H1 (cell line): ENCODE measurements at regions not wholly inside any gene's neighbourhood (a gene's known extent, or its start where the extent isn't known, plus 50 kb on each side); places are given as distances from the start of the nearest gene placed in this dataset.

ENCODE experiments used
- CTCF ChIA-PET: fragments of 300-600 bp; sonication (Branson Sonifier 250); formaldehyde crosslinking; loops from one replicate; lab custom pipeline; 2021; ENCODE audit not compliant: partially characterized antibody; lab: Charles Lee
- POLR2A ChIA-PET: fragments of 300-600 bp; sonication (Branson Sonifier 250); formaldehyde crosslinking; loops from one replicate; lab custom pipeline; 2021; ENCODE audit warnings: inconsistent platforms; ENCODE audit not compliant: partially characterized antibody; lab: Charles Lee
- DNase-seq, 2 experiments: peaks; one replicate each; pipeline versions ENCODE4 v3.0.0 to v3.0.0-alpha.2; 2010 to 2022; ENCODE audit warnings: low spot score in 2 of 2, low read depth in 1 of 2, mixed read lengths in 1 of 2
- FAIRE-seq: peaks from 2 replicates; lab custom pipeline; 2011; peaks lifted over from hg19 to GRCh38; lab: Jason Lieb, UNC
- H2AFZ ChIP-seq: 2 replicates; pipeline ENCODE4 v1.8.1; 2012; ENCODE audit warnings: low read length, inconsistent platforms
- H2AK5ac ChIP-seq: 2 replicates; pipeline ENCODE4 v1.6.1; 2013; ENCODE audit warnings: low read depth, low read length
- H2BK120ac ChIP-seq: replicated peaks from 2 replicates; pipeline ENCODE3; 2013; ENCODE audit warnings: low read depth, low read length, inconsistent platforms
- H2BK12ac ChIP-seq: 2 replicates; pipeline ENCODE4 v1.6.1; 2013; ENCODE audit warnings: low read depth, low read length
- H2BK15ac ChIP-seq: 2 replicates; pipeline ENCODE4 v1.6.1; 2013; ENCODE audit warnings: low read length
- H2BK20ac ChIP-seq: 2 replicates; pipeline ENCODE4 v1.6.1; 2013; ENCODE audit warnings: low read length
- H2BK5ac ChIP-seq: 2 replicates; pipeline ENCODE4 v1.6.1; 2013; ENCODE audit warnings: low read depth, low read length
- H3K14ac ChIP-seq: 2 replicates; pipeline ENCODE4 v1.6.1; 2013; ENCODE audit warnings: inconsistent platforms; ENCODE audit not compliant: insufficient read length
- H3K18ac ChIP-seq: 2 replicates; pipeline ENCODE4 v1.6.1; 2013; ENCODE audit warnings: low read length; ENCODE audit errors: extremely low read depth
- H3K23ac ChIP-seq: 2 replicates; pipeline ENCODE4 v1.6.1; 2013; ENCODE audit warnings: inconsistent platforms; ENCODE audit not compliant: insufficient read length
- H3K23me2 ChIP-seq: 2 replicates; pipeline ENCODE4 v1.6.1; 2013; ENCODE audit warnings: low read depth, low read length
- H3K27ac ChIP-seq: 2 replicates; pipeline ENCODE4 v1.6.1; 2011; ENCODE audit warnings: low read depth, low read length, inconsistent platforms
- H3K27me3 ChIP-seq, 4 experiments: replicated peaks in 1 of 4; 1 replicate in 1 of 4; 2 replicates in 3 of 4; pipeline versions ENCODE4 v1.6.1 to v1.8.1; 2011 to 2013; ENCODE audit warnings: low read length in 3 of 4, mild to moderate bottlenecking in 3 of 4, inconsistent platforms in 2 of 4, mixed read lengths in 2 of 4, moderate library complexity in 1 of 4; ENCODE audit not compliant: control insufficient read depth in 3 of 4, insufficient read depth in 3 of 4; ENCODE audit errors: extremely low read depth in 1 of 4
- H3K36me3 ChIP-seq, 4 experiments: 2 replicates each; pipeline versions ENCODE4 v1.6.1 to v1.8.1; 2011 to 2013; ENCODE audit warnings: mild to moderate bottlenecking in 4 of 4, low read length in 3 of 4, moderate library complexity in 2 of 4, control low read depth in 1 of 4, inconsistent platforms in 1 of 4; ENCODE audit not compliant: insufficient read depth in 4 of 4, control insufficient read depth in 2 of 4
- H3K4ac ChIP-seq: replicated peaks from 2 replicates; pipeline ENCODE3; 2013; ENCODE audit warnings: low read length, low read depth, mixed read lengths, inconsistent platforms; ENCODE audit not compliant: insufficient read length
- H3K4me1 ChIP-seq, 4 experiments: replicated peaks in 1 of 4; 1 replicate in 1 of 4; 2 replicates in 3 of 4; pipeline versions ENCODE4 v1.6.1 to v1.8.1; 2011 to 2013; ENCODE audit warnings: low read length in 3 of 4, inconsistent platforms in 2 of 4, mixed read lengths in 1 of 4; ENCODE audit not compliant: insufficient read depth in 4 of 4, control insufficient read depth in 3 of 4
- H3K4me2 ChIP-seq, 2 experiments: 2 replicates each; pipeline versions ENCODE4 v1.6.1 to v1.8.1; 2011 to 2013; ENCODE audit warnings: low read depth in 2 of 2, low read length in 2 of 2, control low read depth in 1 of 2, inconsistent platforms in 1 of 2, mild to moderate bottlenecking in 1 of 2; ENCODE audit not compliant: insufficient read depth in 1 of 2
- H3K4me3 ChIP-seq, 4 experiments: fragments of 200-600, 300-600 bp in 1 of 4; sonication (generic), shearing (Covaris generic), sonication (Bioruptor Twin) in 1 of 4; 2 replicates each; pipeline versions ENCODE4 v1.5.1 to v1.8.1; 2011 to 2016; ENCODE audit warnings: low read length in 4 of 4, low read depth in 3 of 4, control low read depth in 2 of 4, inconsistent platforms in 2 of 4, mild to moderate bottlenecking in 2 of 4, mixed read lengths in 1 of 4, moderate library complexity in 1 of 4; ENCODE audit not compliant: insufficient read depth in 2 of 4; ENCODE audit errors: extremely low read depth in 1 of 4
- H3K56ac ChIP-seq: replicated peaks from 2 replicates; pipeline ENCODE3; 2013; ENCODE audit warnings: low read depth, mild to moderate bottlenecking, mixed read lengths, low read length, inconsistent platforms; ENCODE audit not compliant: insufficient read length
- H3K79me1 ChIP-seq: 2 replicates; pipeline ENCODE4 v1.6.1; 2013; ENCODE audit warnings: low read depth, low read length, control low read depth
- H3K79me2 ChIP-seq, 2 experiments: 2 replicates each; pipeline versions ENCODE4 v1.6.1 to v1.8.1; 2012 to 2013; ENCODE audit warnings: low read length in 2 of 2, mild to moderate bottlenecking in 2 of 2, inconsistent platforms in 1 of 2; ENCODE audit not compliant: insufficient read depth in 2 of 2, control insufficient read depth in 1 of 2
- H3K9ac ChIP-seq, 4 experiments: replicated peaks in 1 of 4; 1 replicate in 1 of 4; 2 replicates in 3 of 4; pipeline versions ENCODE4 v1.6.1 to v1.8.1; 2011 to 2013; ENCODE audit warnings: low read depth in 3 of 4, low read length in 3 of 4, control low read depth in 2 of 4, mild to moderate bottlenecking in 2 of 4, moderate library complexity in 2 of 4, inconsistent platforms in 1 of 4; ENCODE audit errors: extremely low read depth in 1 of 4
- H3K9me3 ChIP-seq, 2 experiments: 2 replicates each; pipeline versions ENCODE4 v1.6.1 to v1.8.1; 2012 to 2013; ENCODE audit warnings: mild to moderate bottlenecking in 2 of 2, moderate library complexity in 2 of 2, control low read depth in 1 of 2, inconsistent platforms in 1 of 2, low read depth in 1 of 2, low read length in 1 of 2, mixed read lengths in 1 of 2; ENCODE audit not compliant: insufficient read depth in 2 of 2
- H4K20me1 ChIP-seq, 2 experiments: replicated peaks in 1 of 2; 2 replicates each; pipeline versions ENCODE3 to v1.8.1; 2011 to 2013; ENCODE audit warnings: inconsistent platforms in 2 of 2, low read length in 2 of 2, mild to moderate bottlenecking in 1 of 2; ENCODE audit not compliant: insufficient read depth in 2 of 2, control insufficient read depth in 1 of 2
- H4K5ac ChIP-seq: 2 replicates; pipeline ENCODE4 v1.6.1; 2013; ENCODE audit warnings: low read length, low read depth, mixed read lengths, inconsistent platforms; ENCODE audit not compliant: insufficient read length
- H4K8ac ChIP-seq: 2 replicates; pipeline ENCODE4 v1.8.0; 2013; ENCODE audit warnings: mild to moderate bottlenecking, moderate library complexity, low read length, inconsistent platforms; ENCODE audit not compliant: insufficient read depth; ENCODE audit errors: extremely low read depth
- H4K91ac ChIP-seq: replicated peaks from 2 replicates; pipeline ENCODE3; 2013; ENCODE audit warnings: low read length, mixed read lengths, inconsistent platforms; ENCODE audit not compliant: insufficient read length
- CTBP2 ChIP-seq: IDR thresholded peaks from 2 replicates; pipeline ENCODE4 v1.7.0; 2011; ENCODE audit warnings: borderline replicate concordance, mild to moderate bottlenecking, moderate library complexity, mixed read lengths, low read length; ENCODE audit not compliant: insufficient read depth, insufficient read length
- WGBS, 2 experiments: shearing (Covaris generic) in 1 of 2; methylation state at CpG; one replicate each; pipeline versions ENCODE4 v1.1.6 to v1.1.7; 2013 to 2015; ENCODE audit warnings: low lambda C conversion rate in 2 of 2, mixed read lengths in 2 of 2, inconsistent platforms in 1 of 2, low coverage in 1 of 2, missing lambda C conversion rate in 1 of 2; ENCODE audit not compliant: insufficient replicate concordance in 2 of 2, insufficient coverage in 1 of 2, insufficient read length in 1 of 2; ENCODE audit errors: extremely low coverage in 1 of 2, missing lambda C conversion rate in 1 of 2; 5-methylcytosine and 5-hydroxymethylcytosine counted together

- H3K4me1 ChIP-seq: peaks cover 0 to 3% (median 0%) of the 10 kb centered on the region in 4 experiments; a peak in 1 of 7 replicates
- H3K9ac ChIP-seq: no peak overlapping the region
- no peaks in the 10 kb centered on the region for H3K27me3 ChIP-seq
- no peaks in the 10 kb centered on the region; a peak in 1 of 8 replicates for H3K36me3 ChIP-seq
- no peak overlapping the region for H4K91ac ChIP-seq
- H3K4me3 ChIP-seq: no peak overlapping the region
- ChIA-PET CTCF (interaction anchor here (1.5 kb wide), 1 partner anchor 11 kb away, joined by 3 read pairs; no protein-coding TSS in a partner anchor), POLR2A (no interaction called here)
- 88% methylated on average over 1 of the region's 3 CpGs; no CpG with 5 or more reads in 1 of the 2 experiments for WGBS, 2 experiments
- FAIRE-seq (no peak), DNase-seq (no peak)
- no peak overlapping the region for H3K18ac ChIP-seq
- H2BK5ac ChIP-seq: no peak overlapping the region
- no peak overlapping the region for H2BK120ac ChIP-seq
- no peak overlapping the region for H2AK5ac ChIP-seq
- H3K9me3 ChIP-seq: 0 out of 4 replicates have a peak, but pooled peaks cover 0 to 3% of the 10 kb centered on the region in 2 experiments
- H3K56ac ChIP-seq: no peak overlapping the region
- H3K4ac ChIP-seq: no peak overlapping the region
- H2BK15ac ChIP-seq: no peak overlapping the region
- no peak overlapping the region for H3K4me2 ChIP-seq
- no peak overlapping the region for H2BK20ac ChIP-seq
- H3K27ac ChIP-seq: no peak overlapping the region
- H2AFZ ChIP-seq: no peak overlapping the region
- H3K79me1 ChIP-seq: no peaks in the 10 kb centered on the region
- H3K23me2 ChIP-seq: no peaks in the 10 kb centered on the region
- H4K20me1 ChIP-seq: peaks cover 0 to 1% of the 10 kb centered on the region in 2 experiments
- H4K8ac ChIP-seq: no peak overlapping the region
- no peak overlapping the region for H3K14ac ChIP-seq
- H3K23ac ChIP-seq: no peak overlapping the region
- no peak overlapping the region for H4K5ac ChIP-seq
- no peaks in the 10 kb centered on the region for H3K79me2 ChIP-seq
- no peak overlapping the region for H2BK12ac ChIP-seq
- no peak for TF ChIP-seq CTBP2
These were observed 241.5 kb downstream of the LTN1 start for GRCh38 chr21:28751176-28751575.
